Lung (tissue), 11 donors: ENCODE measurements at regions not wholly inside any gene's neighbourhood (a gene's known extent, or its start where the extent isn't known, plus 50 kb on each side); places are given as distances from the start of the nearest gene placed in this dataset.

Experiments
- ATAC-seq: fragments of 200-7000 bp; cut with Tn5 transposase; one replicate; pipeline ENCODE4 v1.9.1; 2020; ENCODE audit warnings: moderate number of reproducible peaks; ENCODE audit not compliant: insufficient read depth, low FRiP score
- DNase-seq, 3 donors: peaks; one replicate each; pipeline ENCODE4 v3.0.0-alpha.2; 2013 to 2017
- H3K27ac ChIP-seq, 2 donors: one replicate each; pipeline ENCODE4 v1.5.1; 2013; ENCODE audit warnings: mild to moderate bottlenecking in 2 of 2, moderate library complexity in 2 of 2, control low read depth in 1 of 2, inconsistent platforms in 1 of 2, low read depth in 1 of 2, low read length in 1 of 2
- H3K27me3 ChIP-seq, 3 donors: one replicate each; pipeline ENCODE4 v1.5.1; 2013; ENCODE audit warnings: low read length in 2 of 3; ENCODE audit not compliant: control insufficient read depth in 3 of 3, insufficient read depth in 3 of 3
- H3K36me3 ChIP-seq, 4 donors: one replicate each; pipeline ENCODE4 v1.5.1; 2013; ENCODE audit warnings: low read length in 4 of 4, mild to moderate bottlenecking in 1 of 4, moderate library complexity in 1 of 4; ENCODE audit not compliant: control insufficient read depth in 4 of 4, insufficient read depth in 4 of 4
- H3K4me1 ChIP-seq, 5 donors: one replicate each; pipeline ENCODE4 v1.5.1; 2013; ENCODE audit warnings: low read length in 5 of 5, mild to moderate bottlenecking in 2 of 5, moderate library complexity in 1 of 5; ENCODE audit not compliant: control insufficient read depth in 5 of 5, insufficient read depth in 5 of 5
- H3K4me3 ChIP-seq: one replicate; pipeline ENCODE4 v1.5.1; 2013; ENCODE audit warnings: mild to moderate bottlenecking, control low read depth, moderate library complexity
- H3K9ac ChIP-seq, 2 donors: one replicate each; pipeline ENCODE4 v1.5.1; 2013; ENCODE audit warnings: low read length in 2 of 2, control low read depth in 1 of 2; ENCODE audit not compliant: insufficient read depth in 1 of 2
- H3K9me3 ChIP-seq, 4 donors: one replicate each; pipeline ENCODE4 v1.5.1; 2013; ENCODE audit warnings: low read length in 3 of 4, mild to moderate bottlenecking in 1 of 4, moderate library complexity in 1 of 4; ENCODE audit not compliant: control insufficient read depth in 4 of 4, insufficient read depth in 3 of 4
- CTCF ChIP-seq: IDR thresholded peaks from 2 replicates; pipeline ENCODE4 v1.5.1; 2012; ENCODE audit warnings: mild to moderate bottlenecking; ENCODE audit errors: control extremely low read depth, extremely low read depth
- WGBS, 2 donors: extraction: QIAGEN DNeasy Blood & Tissue Kit; methylation state at CpG; one replicate each; pipeline ENCODE4 v1.1.7; 2013; 5-methylcytosine and 5-hydroxymethylcytosine counted together
- donor health status: control.
- donor health status: control.
- donor health status: Bipolar disorder and iron deficiency.
- donor health status: healthy.
- donor health status: DM: yes; HTN: yes; CAD: no.

GRCh38 chrX:40514376-40514775 lies 66.4 kb upstream of the ATP6AP2 start:
- no peak for DNase-seq
- H3K27ac ChIP-seq, result no peak overlapping the region

GRCh38 chrX:40513835-40514234 lies 66.9 kb upstream of the ATP6AP2 start:
- Histone ChIP-seq H3K36me3 (no peaks in the 10 kb centered on the region), H3K4me3 (no peak overlapping the region), H3K27me3 (peaks cover 0 to 5% (median 5%) of the 10 kb centered on the region in 3 donors), H3K4me1 (peaks cover 0 to 2% (median 0%) of the 10 kb centered on the region in 5 donors), H3K27ac (no peak overlapping the region), H3K9ac (no peak overlapping the region), H3K9me3 (peaks cover 0 to 4% (median 1%) of the 10 kb centered on the region in 4 donors)
- ATAC-seq, result no peak
- WGBS, 2 donors, result 77 to 93% methylated on average over 7 of the region's 7 CpGs
- no peak for DNase-seq
- no peak for TF ChIP-seq CTCF

More at GRCh38 chrX:40514376-40514775, 66.4 kb upstream of the ATP6AP2 start:
- Histone ChIP-seq H3K4me3 (no peak overlapping the region), H3K27me3 (peaks cover 0 to 5% (median 5%) of the 10 kb centered on the region in 3 donors), H3K9ac (no peak overlapping the region), H3K4me1 (peaks cover 0 to 2% (median 0%) of the 10 kb centered on the region in 5 donors), H3K9me3 (peaks cover 0 to 4% (median 1%) of the 10 kb centered on the region in 4 donors), H3K36me3 (no peaks in the 10 kb centered on the region)
- 78 to 82% methylated on average over 8 of the region's 8 CpGs for WGBS, 2 donors
- TF ChIP-seq CTCF, result no peak
- ATAC-seq, result no peak

DNA sequence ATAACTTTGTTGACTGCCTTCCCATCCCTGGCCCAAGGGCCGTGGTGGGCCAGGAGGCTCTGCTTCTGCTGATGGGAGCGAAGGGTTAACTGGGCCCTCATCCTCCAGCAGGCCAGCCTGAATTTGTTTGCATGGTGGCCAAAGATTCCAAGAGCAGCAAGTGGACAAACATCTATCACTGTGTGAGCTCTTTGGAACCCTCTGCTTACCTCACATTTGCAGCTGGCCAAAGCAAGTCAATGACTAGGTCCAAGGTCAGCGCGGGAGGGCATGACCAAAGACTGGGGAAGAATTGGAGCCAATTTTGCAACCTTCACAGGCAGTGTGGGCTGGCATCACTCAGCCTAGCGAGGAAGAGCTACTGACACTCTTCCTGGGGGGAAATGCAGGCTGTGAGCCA lies 67.8 kb upstream of the ATP6AP2 start:
- Histone ChIP-seq H3K4me3 (no peak overlapping the region), H3K27me3 (peaks cover 0 to 5% (median 3%) of the 10 kb centered on the region in 3 donors), H3K27ac (no peak overlapping the region), H3K9ac (no peak overlapping the region), H3K4me1 (peaks cover 0 to 2% (median 0%) of the 10 kb centered on the region in 5 donors), H3K36me3 (no peaks in the 10 kb centered on the region), H3K9me3 (peaks cover 0 to 4% (median 1%) of the 10 kb centered on the region in 4 donors)
- TF ChIP-seq CTCF, result no peak
- DNase-seq (no peak), ATAC-seq (no peak)
- 80 to 88% methylated on average over 4 to 5 of the region's 5 CpGs for WGBS, 2 donors

GRCh38 chrX:40511258-40511657 lies 69.5 kb upstream of the ATP6AP2 start:
- Histone ChIP-seq H3K36me3 (no peaks in the 10 kb centered on the region), H3K27ac (no peak overlapping the region), H3K4me1 (peaks cover 0 to 2% (median 0%) of the 10 kb centered on the region in 5 donors), H3K9ac (no peak overlapping the region), H3K9me3 (peaks cover 0 to 4% (median 1%) of the 10 kb centered on the region in 4 donors), H3K4me3 (no peak overlapping the region), H3K27me3 (peaks cover 0 to 5% (median 5%) of the 10 kb centered on the region in 3 donors)
- WGBS, 2 donors, result 92 to 100% methylated on average over 7 of the region's 7 CpGs
- ATAC-seq (no peak), DNase-seq (no peak)
- no peak for TF ChIP-seq CTCF
